Fibroblast of lung (primary cell): ENCODE measurements at regions not wholly inside any gene's neighbourhood (a gene's known extent, or its start where the extent isn't known, plus 50 kb on each side); places are given as distances from the start of the nearest gene placed in this dataset.

Source experiments
- EZH2 ChIP-seq: IDR thresholded peaks from 2 replicates; pipeline ENCODE4 v1.5.1; 2012; ENCODE audit warnings: low read length, control low read depth, mild to moderate bottlenecking; ENCODE audit errors: missing control alignments
- TF ChIP-seq, protein P1 (sequence below), 2 donors: IDR thresholded peaks in 1 of 2; conservative IDR thresholded peaks in 1 of 2; 1 replicate in 1 of 2; 2 replicates in 1 of 2; pipeline ENCODE4 v1.5.1; 2011 to 2012; ENCODE audit warnings: low read length in 2 of 2, control low read depth in 1 of 2, inconsistent platforms in 1 of 2, low read depth in 1 of 2, mild to moderate bottlenecking in 1 of 2

DNA sequence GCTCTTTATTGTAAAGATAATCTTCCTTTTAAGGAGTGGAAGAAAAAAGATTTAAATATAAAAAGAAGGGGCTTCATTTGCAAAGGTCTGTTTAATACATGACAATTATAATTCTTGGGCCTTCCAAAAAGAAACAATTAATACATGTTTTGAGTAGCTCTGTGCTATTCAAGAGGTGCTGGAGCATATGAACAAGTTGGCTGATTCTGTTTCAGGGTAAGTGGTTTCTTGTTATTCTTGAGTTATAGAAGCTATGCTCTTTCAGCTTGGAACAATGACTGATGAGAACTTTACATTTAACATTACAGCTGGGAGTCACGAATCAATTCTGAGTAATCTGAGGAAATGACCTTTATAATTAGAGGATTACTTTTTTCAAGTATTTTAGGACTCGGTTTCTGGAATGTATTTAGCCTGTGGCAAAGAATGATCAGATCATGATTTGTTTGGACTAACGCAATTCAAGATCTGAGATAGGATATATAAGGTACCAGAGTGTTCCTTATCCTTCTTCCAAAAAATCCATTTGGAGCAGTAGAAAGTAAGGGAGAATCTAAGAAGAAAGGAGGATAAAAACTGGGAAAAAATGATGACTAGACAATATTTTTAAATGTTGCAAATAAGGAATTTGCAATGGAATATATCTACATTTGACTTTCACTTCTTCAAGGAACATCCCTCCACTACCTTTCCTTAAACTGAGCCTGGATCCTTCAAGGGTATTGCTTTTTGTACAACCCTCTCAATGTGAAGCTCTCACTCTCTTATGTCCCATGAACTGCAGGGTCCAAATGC, 77.1 kb upstream of the KCTD3 start:
- TF ChIP-seq, protein P1, sequence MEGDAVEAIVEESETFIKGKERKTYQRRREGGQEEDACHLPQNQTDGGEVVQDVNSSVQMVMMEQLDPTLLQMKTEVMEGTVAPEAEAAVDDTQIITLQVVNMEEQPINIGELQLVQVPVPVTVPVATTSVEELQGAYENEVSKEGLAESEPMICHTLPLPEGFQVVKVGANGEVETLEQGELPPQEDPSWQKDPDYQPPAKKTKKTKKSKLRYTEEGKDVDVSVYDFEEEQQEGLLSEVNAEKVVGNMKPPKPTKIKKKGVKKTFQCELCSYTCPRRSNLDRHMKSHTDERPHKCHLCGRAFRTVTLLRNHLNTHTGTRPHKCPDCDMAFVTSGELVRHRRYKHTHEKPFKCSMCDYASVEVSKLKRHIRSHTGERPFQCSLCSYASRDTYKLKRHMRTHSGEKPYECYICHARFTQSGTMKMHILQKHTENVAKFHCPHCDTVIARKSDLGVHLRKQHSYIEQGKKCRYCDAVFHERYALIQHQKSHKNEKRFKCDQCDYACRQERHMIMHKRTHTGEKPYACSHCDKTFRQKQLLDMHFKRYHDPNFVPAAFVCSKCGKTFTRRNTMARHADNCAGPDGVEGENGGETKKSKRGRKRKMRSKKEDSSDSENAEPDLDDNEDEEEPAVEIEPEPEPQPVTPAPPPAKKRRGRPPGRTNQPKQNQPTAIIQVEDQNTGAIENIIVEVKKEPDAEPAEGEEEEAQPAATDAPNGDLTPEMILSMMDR (conservative IDR thresholded peaks at IDR 0.05 in 1 of 2, IDR thresholded peaks at IDR 0.05 in 1 of 2; ENCODE audit: low read depth in 1 of 2, low read length in 2 of 2) = no peak
- no peak for TF ChIP-seq EZH2
